Ishikawa (cell line): ENCODE measurements at regions not wholly inside any gene's neighbourhood (a gene's known extent, or its start where the extent isn't known, plus 50 kb on each side); places are given as distances from the start of the nearest gene placed in this dataset.

ENCODE experiments used
- CEBPB ChIP-seq: IDR thresholded peaks from 2 replicates; pipeline ENCODE4 v1.6.1; 2012
- CREB1 ChIP-seq: IDR thresholded peaks from 2 replicates; pipeline ENCODE4 v1.6.1; 2012; ENCODE audit warnings: low read depth
- EP300 ChIP-seq: IDR thresholded peaks from 2 replicates; pipeline ENCODE4 v1.6.1; 2012; ENCODE audit warnings: borderline replicate concordance
- FOXM1 ChIP-seq: IDR thresholded peaks from 2 replicates; pipeline ENCODE4 v1.6.1; 2012; ENCODE audit warnings: low read depth, borderline replicate concordance
- NFIC ChIP-seq: IDR thresholded peaks from 2 replicates; pipeline ENCODE4 v1.6.1; 2012
- RAD21 ChIP-seq: IDR thresholded peaks from 2 replicates; pipeline ENCODE4 v1.6.1; 2012; ENCODE audit warnings: low read depth
- REST ChIP-seq: IDR thresholded peaks from 2 replicates; pipeline ENCODE4 v1.6.1; 2012; ENCODE audit warnings: low read depth, mild to moderate bottlenecking
- TAF1 ChIP-seq: IDR thresholded peaks from 2 replicates; pipeline ENCODE4 v1.6.1; 2012; ENCODE audit warnings: low read depth, mild to moderate bottlenecking
- TEAD4 ChIP-seq: IDR thresholded peaks from 2 replicates; pipeline ENCODE4 v1.6.1; 2012
- YY1 ChIP-seq: IDR thresholded peaks from 2 replicates; pipeline ENCODE4 v1.6.1; 2012; ENCODE audit warnings: low read depth

GRCh38 chr15:60154764-60155325 is 150.7 kb downstream of the FOXB1 start:
- TF ChIP-seq YY1 (no peak), EP300 (no peak), REST (no peak), CREB1 (no peak), NFIC (no peak), TAF1 (no peak), FOXM1 (no peak), RAD21 (no peak), CEBPB (no peak), TEAD4 (no peak)
